ENCODE measurements at regions not wholly inside any gene's neighbourhood (a gene's known extent, or its start where the extent isn't known, plus 50 kb on each side); places are given as distances from the start of the nearest gene placed in this dataset.
A peak's percentile ranks its signal among the peaks of the same experiment; 100 is the strongest.

DNA sequence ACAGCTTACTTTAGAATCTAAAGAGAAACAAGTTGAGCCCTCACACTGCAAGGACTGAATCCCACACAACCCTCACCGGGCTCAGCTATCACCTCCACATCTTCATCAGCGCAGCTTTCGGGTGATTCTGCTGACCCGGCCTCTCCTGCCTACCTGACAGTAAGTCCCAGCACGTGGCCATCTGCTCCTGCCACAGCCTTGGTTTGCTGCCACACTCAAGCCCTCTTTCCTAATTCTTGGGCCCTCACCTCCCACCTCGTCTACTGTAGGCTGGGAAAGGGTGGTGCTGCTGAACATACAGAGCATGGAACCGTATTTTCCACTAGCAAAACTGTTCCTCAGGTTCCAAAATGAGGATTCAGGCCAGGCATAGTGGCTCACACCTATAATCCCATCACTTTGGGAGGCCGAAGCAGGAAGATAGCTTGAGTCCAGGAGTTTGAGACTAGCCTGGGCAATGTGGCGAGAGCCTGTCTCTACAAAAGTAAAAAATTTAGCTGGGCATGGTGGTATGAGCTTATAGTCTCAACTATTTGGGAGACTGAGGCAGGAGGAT lies 55.3 kb upstream of the HAAO start (continued):
- TF ChIP-seq, protein P1, sequence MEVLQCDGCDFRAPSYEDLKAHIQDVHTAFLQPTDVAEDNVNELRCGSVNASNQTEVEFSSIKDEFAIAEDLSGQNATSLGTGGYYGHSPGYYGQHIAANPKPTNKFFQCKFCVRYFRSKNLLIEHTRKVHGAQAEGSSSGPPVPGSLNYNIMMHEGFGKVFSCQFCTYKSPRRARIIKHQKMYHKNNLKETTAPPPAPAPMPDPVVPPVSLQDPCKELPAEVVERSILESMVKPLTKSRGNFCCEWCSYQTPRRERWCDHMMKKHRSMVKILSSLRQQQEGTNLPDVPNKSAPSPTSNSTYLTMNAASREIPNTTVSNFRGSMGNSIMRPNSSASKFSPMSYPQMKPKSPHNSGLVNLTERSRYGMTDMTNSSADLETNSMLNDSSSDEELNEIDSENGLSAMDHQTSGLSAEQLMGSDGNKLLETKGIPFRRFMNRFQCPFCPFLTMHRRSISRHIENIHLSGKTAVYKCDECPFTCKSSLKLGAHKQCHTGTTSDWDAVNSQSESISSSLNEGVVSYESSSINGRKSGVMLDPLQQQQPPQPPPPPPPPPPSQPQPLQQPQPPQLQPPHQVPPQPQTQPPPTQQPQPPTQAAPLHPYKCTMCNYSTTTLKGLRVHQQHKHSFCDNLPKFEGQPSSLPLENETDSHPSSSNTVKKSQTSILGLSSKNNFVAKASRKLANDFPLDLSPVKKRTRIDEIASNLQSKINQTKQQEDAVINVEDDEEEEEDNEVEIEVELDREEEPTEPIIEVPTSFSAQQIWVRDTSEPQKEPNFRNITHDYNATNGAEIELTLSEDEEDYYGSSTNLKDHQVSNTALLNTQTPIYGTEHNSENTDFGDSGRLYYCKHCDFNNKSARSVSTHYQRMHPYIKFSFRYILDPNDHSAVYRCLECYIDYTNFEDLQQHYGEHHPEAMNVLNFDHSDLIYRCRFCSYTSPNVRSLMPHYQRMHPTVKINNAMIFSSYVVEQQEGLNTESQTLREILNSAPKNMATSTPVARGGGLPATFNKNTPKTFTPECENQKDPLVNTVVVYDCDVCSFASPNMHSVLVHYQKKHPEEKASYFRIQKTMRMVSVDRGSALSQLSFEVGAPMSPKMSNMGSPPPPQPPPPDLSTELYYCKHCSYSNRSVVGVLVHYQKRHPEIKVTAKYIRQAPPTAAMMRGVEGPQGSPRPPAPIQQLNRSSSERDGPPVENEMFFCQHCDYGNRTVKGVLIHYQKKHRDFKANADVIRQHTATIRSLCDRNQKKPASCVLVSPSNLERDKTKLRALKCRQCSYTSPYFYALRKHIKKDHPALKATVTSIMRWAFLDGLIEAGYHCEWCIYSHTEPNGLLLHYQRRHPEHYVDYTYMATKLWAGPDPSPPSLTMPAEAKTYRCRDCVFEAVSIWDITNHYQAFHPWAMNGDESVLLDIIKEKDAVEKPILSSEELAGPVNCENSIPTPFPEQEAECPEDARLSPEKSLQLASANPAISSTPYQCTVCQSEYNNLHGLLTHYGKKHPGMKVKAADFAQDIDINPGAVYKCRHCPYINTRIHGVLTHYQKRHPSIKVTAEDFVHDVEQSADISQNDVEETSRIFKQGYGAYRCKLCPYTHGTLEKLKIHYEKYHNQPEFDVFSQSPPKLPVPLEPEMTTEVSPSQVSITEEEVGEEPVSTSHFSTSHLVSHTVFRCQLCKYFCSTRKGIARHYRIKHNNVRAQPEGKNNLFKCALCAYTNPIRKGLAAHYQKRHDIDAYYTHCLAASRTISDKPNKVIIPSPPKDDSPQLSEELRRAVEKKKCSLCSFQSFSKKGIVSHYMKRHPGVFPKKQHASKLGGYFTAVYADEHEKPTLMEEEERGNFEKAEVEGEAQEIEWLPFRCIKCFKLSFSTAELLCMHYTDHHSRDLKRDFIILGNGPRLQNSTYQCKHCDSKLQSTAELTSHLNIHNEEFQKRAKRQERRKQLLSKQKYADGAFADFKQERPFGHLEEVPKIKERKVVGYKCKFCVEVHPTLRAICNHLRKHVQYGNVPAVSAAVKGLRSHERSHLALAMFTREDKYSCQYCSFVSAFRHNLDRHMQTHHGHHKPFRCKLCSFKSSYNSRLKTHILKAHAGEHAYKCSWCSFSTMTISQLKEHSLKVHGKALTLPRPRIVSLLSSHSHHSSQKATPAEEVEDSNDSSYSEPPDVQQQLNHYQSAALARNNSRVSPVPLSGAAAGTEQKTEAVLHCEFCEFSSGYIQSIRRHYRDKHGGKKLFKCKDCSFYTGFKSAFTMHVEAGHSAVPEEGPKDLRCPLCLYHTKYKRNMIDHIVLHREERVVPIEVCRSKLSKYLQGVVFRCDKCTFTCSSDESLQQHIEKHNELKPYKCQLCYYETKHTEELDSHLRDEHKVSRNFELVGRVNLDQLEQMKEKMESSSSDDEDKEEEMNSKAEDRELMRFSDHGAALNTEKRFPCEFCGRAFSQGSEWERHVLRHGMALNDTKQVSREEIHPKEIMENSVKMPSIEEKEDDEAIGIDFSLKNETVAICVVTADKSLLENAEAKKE (CRISPR knock-in tag; IDR thresholded peaks at IDR 0.05) = no peak

DNA sequence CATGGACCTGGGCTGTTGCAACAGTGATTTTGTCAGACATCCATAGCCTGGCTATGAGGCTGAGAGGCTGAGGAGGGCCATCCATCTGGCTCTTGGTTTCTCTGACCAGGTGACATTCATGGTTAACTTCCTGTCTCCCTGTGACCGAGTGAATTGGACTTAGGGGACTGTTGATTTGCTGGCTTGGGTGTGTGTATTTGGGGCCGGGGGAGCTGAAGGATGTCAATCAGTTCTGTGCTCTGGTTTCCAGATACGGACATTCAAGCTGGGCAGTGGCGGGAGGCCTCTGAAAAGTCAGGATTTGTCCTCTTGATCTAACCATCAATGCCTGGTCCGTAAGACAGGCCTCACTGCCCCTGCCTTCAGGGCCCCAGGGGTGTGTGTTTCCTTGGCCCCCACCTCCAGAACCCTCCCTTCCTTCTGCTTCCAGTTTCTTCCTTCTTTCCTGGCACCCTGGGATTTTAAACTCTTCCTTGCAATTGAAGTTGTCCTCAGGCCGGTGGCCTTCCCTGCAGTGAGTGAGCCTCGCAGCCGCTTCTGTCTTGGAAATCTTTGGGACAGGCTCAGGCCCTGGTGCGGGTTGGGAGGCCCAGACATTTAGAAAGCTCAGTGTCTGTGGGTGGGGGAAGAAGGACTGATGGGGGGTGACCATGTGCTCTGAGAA lies 54.7 kb upstream of the HAAO start:
- H3K27ac ChIP-seq (ENCODE audit: low read depth) = no peak overlapping the region
- no peaks in the 10 kb centered on the region for H3K27me3 ChIP-seq (ENCODE audit: insufficient read depth)
- no peak for ATAC-seq
- H3K4me1 ChIP-seq (ENCODE audit: insufficient read depth) = no peaks in the 10 kb centered on the region
- Mint-ChIP-seq H3K36me3 (ENCODE audit: low read depth) (no peaks in the 10 kb centered on the region), H3K27ac (no peak overlapping the region), H3K4me1 (peaks cover 2% of the 10 kb centered on the region; the same call in 2 of the 3 replicates), H3K27me3 (ENCODE audit: insufficient read depth, low read depth, poor library complexity) (peaks cover 2% of the 10 kb centered on the region), H3K9me3 (no peaks in the 10 kb centered on the region), H3K4me3 (no peak overlapping the region)
- H2AFZ ChIP-seq = peak overlapping the region; percentile 8; the same call in 1 of the 2 replicates
- H3K4me3 ChIP-seq = no peak overlapping the region
- no peaks in the 10 kb centered on the region for H3K9me2 ChIP-seq (ENCODE audit: insufficient read depth)
- no peaks in the 10 kb centered on the region for H3F3A ChIP-seq (replicated peaks; ENCODE audit: low read depth)
- no peaks in the 10 kb centered on the region for H4K20me1 ChIP-seq (replicated peaks; ENCODE audit: insufficient read depth)
- H3K4me2 ChIP-seq = no peak overlapping the region
- no peaks in the 10 kb centered on the region for H3K36me3 ChIP-seq (ENCODE audit: insufficient read depth)
- no peak for DNase-seq (ENCODE audit: low spot score)
- no peaks in the 10 kb centered on the region for H3K79me2 ChIP-seq (replicated peaks; ENCODE audit: insufficient read depth)
- no peak for TF ChIP-seq NANOG (IDR thresholded peaks at IDR 0.05; ENCODE audit: borderline replicate concordance)
- no peak for TF ChIP-seq JUNB (IDR thresholded peaks at IDR 0.05; ENCODE audit: unreplicated experiment)
- TF ChIP-seq, protein P2, sequence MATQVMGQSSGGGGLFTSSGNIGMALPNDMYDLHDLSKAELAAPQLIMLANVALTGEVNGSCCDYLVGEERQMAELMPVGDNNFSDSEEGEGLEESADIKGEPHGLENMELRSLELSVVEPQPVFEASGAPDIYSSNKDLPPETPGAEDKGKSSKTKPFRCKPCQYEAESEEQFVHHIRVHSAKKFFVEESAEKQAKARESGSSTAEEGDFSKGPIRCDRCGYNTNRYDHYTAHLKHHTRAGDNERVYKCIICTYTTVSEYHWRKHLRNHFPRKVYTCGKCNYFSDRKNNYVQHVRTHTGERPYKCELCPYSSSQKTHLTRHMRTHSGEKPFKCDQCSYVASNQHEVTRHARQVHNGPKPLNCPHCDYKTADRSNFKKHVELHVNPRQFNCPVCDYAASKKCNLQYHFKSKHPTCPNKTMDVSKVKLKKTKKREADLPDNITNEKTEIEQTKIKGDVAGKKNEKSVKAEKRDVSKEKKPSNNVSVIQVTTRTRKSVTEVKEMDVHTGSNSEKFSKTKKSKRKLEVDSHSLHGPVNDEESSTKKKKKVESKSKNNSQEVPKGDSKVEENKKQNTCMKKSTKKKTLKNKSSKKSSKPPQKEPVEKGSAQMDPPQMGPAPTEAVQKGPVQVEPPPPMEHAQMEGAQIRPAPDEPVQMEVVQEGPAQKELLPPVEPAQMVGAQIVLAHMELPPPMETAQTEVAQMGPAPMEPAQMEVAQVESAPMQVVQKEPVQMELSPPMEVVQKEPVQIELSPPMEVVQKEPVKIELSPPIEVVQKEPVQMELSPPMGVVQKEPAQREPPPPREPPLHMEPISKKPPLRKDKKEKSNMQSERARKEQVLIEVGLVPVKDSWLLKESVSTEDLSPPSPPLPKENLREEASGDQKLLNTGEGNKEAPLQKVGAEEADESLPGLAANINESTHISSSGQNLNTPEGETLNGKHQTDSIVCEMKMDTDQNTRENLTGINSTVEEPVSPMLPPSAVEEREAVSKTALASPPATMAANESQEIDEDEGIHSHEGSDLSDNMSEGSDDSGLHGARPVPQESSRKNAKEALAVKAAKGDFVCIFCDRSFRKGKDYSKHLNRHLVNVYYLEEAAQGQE (IDR thresholded peaks at IDR 0.05; ENCODE audit: unreplicated experiment) = no peak
- no peak for TF ChIP-seq ZNF331 (CRISPR knock-in tag; IDR thresholded peaks at IDR 0.05; ENCODE audit: low read depth)
- no peak for TF ChIP-seq EZH2phosphoT487 (IDR thresholded peaks at IDR 0.05; ENCODE audit: unreplicated experiment)
- TF ChIP-seq ZNF114 (CRISPR knock-in tag; IDR thresholded peaks at IDR 0.05) = no peak

Measured in GM23338 (cell line).